NCI-H748 (cell line): ENCODE measurements at regions not wholly inside any gene's neighbourhood (a gene's known extent, or its start where the extent isn't known, plus 50 kb on each side); places are given as distances from the start of the nearest gene placed in this dataset.
"Not testable (repeated sequence)": the region's sequence is repeated elsewhere in the genome, so short reads cannot be mapped to it uniquely, and the experiment has no call there.

Experiments used
- DNase-seq: peaks from one replicate; lab custom pipeline; 2025; ENCODE audit not compliant: unreplicated experiment; lab: John Stamatoyannopoulos, UW

- DNase-seq: not testable (repeated sequence)
These were observed 221.0 kb upstream of the CNTNAP5 start for GRCh38 chr2:123804126-123804525.

- not testable (repeated sequence) for DNase-seq
These were observed 219.3 kb upstream of the CNTNAP5 start for GRCh38 chr2:123805746-123806145.

- DNase-seq: no peak
These were observed 216.8 kb upstream of the CNTNAP5 start for GRCh38 chr2:123808243-123808642.

GRCh38 chr2:123811846-123812245 lies 213.2 kb upstream of the CNTNAP5 start:
- no peak for DNase-seq

- DNase-seq: no peak
These were observed 208.9 kb upstream of the CNTNAP5 start for GRCh38 chr2:123816203-123816602.

- DNase-seq: no peak
These were observed 208.2 kb upstream of the CNTNAP5 start for GRCh38 chr2:123816928-123817327.

- DNase-seq: no peak
These were observed 198.3 kb upstream of the CNTNAP5 start for GRCh38 chr2:123826729-123827271.

GRCh38 chr2:123839326-123839725 lies 185.8 kb upstream of the CNTNAP5 start:
- no peak for DNase-seq

- DNase-seq: no peak
These were observed 185.1 kb upstream of the CNTNAP5 start for GRCh38 chr2:123840016-123840415.

GRCh38 chr2:123840574-123840973 lies 184.5 kb upstream of the CNTNAP5 start:
- DNase-seq: no peak

GRCh38 chr2:123851281-123851680 lies 173.8 kb upstream of the CNTNAP5 start:
- DNase-seq: no peak

GRCh38 chr2:123853161-123853560 lies 171.9 kb upstream of the CNTNAP5 start:
- no peak for DNase-seq

- DNase-seq: not testable (repeated sequence)
These were observed 166.1 kb upstream of the CNTNAP5 start for GRCh38 chr2:123859031-123859430.

GRCh38 chr2:123864416-123864815 lies 160.7 kb upstream of the CNTNAP5 start:
- DNase-seq: no peak

- no peak for DNase-seq
These were observed 154.7 kb upstream of the CNTNAP5 start for GRCh38 chr2:123870206-123870880.

- DNase-seq: no peak
These were observed 154.2 kb upstream of the CNTNAP5 start for GRCh38 chr2:123870881-123871276.

- no peak for DNase-seq
These were observed 134.9 kb upstream of the CNTNAP5 start for GRCh38 chr2:123890148-123890547.

- no peak for DNase-seq
These were observed 130.9 kb upstream of the CNTNAP5 start for GRCh38 chr2:123894167-123894566.

GRCh38 chr2:123895651-123896050 lies 129.4 kb upstream of the CNTNAP5 start:
- no peak for DNase-seq

GRCh38 chr2:123901256-123901655 lies 123.8 kb upstream of the CNTNAP5 start:
- no peak for DNase-seq

- DNase-seq: no peak
These were observed 118.7 kb upstream of the CNTNAP5 start for GRCh38 chr2:123906361-123906760.

- DNase-seq: no peak
These were observed 116.6 kb upstream of the CNTNAP5 start for GRCh38 chr2:123908522-123908921.

- no peak for DNase-seq
These were observed 112.9 kb upstream of the CNTNAP5 start for GRCh38 chr2:123912171-123912570.
